ENCODE measurements at regions not wholly inside any gene's neighbourhood (a gene's known extent, or its start where the extent isn't known, plus 50 kb on each side); places are given as distances from the start of the nearest gene placed in this dataset.

GRCh38 chr1:198099755-198100154, 57.0 kb upstream of the NEK7 start:
- Mint-ChIP-seq H3K9me3 (no peaks in the 10 kb centered on the region), H3K4me3 (no peak overlapping the region), H3K36me3 (peaks cover 0 to 5% (median 0%) of the 10 kb centered on the region in 3 donors), H3K4me1 (peaks cover 28 to 49% of the 10 kb centered on the region in 2 donors), H3K27ac (no peak overlapping the region), H3K27me3 (ENCODE audit: low read depth in 3 of 3) (peaks cover 2 to 3% (median 3%) of the 10 kb centered on the region in 3 donors)
- no peak for DNase-seq

- DNase-seq, result peak; percentile 30 to 38 (median 31)
- Mint-ChIP-seq H3K27ac (peak overlapping the region; percentile 8 to 89 (median 58)), H3K4me3 (peak overlapping the region; percentile 59 to 73 (median 70)), H3K36me3 (peaks cover 0 to 5% (median 0%) of the 10 kb centered on the region in 3 donors), H3K27me3 (ENCODE audit: low read depth in 3 of 3) (peaks cover 2 to 3% (median 3%) of the 10 kb centered on the region in 3 donors), H3K9me3 (no peaks in the 10 kb centered on the region), H3K4me1 (peaks cover 28 to 49% of the 10 kb centered on the region in 2 donors)
These were observed 54.9 kb upstream of the NEK7 start for GRCh38 chr1:198101716-198102453.

- peaks cover 0 to 5% (median 0%) of the 10 kb centered on the region in 3 donors for H3K36me3 Mint-ChIP-seq
- peak; percentile 75 to 80 (median 79) for DNase-seq
- H3K4me3 Mint-ChIP-seq, result peak overlapping the region; percentile 59 to 73 (median 70)
- no peaks in the 10 kb centered on the region for H3K9me3 Mint-ChIP-seq
- peaks cover 28 to 49% of the 10 kb centered on the region in 2 donors for H3K4me1 Mint-ChIP-seq
- H3K27me3 Mint-ChIP-seq (ENCODE audit: low read depth in 3 of 3), result peaks cover 2 to 3% (median 2%) of the 10 kb centered on the region in 3 donors
- H3K27ac Mint-ChIP-seq, result peak overlapping the region in 5 of 6 donors; percentile 11 to 89 (median 63)
These were observed 54.4 kb upstream of the NEK7 start for GRCh38 chr1:198102454-198102827.

DNA sequence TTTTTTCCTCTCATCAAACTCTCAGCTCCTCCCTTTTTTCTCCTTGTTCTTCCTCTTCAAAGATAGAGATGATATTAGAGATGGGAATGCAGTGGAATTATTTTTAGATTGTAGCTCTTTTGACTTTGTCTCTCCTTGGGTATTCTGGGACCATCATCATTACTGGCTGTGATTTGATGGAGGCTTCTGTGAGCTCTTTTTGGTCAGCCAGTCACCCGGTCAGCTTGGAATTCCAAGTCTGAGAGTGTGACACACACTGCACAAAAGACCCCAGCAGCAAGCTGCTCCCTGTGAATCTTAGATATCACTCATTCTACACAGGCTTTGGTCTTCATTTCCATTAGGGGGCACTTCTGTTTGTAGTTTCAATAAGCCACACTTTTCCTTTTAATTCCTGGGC, 51.6 kb upstream of the NEK7 start:
- Mint-ChIP-seq H3K36me3 (no peaks in the 10 kb centered on the region), H3K27me3 (ENCODE audit: low read depth in 3 of 3) (peaks cover 0 to 3% (median 0%) of the 10 kb centered on the region in 3 donors), H3K4me3 (no peak overlapping the region), H3K4me1 (peaks cover 28 to 40% of the 10 kb centered on the region in 2 donors), H3K27ac (no peak overlapping the region), H3K9me3 (no peaks in the 10 kb centered on the region)
- no peak for DNase-seq

DNA sequence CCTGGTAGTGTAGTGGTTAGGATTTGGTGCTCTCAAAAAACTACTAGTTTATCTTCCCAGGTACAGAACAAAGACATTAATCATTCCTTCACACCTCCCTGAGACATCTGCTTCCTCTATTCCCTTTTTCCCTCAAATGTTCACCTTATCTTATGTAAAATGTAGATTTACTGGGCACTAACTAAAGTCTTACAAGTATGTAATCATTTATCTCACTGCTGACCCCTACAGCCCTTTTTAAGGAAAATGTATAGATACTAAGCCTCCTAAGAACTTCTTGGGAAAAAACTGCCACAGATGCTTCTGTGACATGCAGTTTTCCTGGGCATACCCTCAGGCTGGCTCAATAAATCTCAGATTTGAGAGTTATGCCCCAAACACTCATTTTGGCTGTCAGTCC, 50.8 kb upstream of the NEK7 start:
- Mint-ChIP-seq H3K4me1 (peaks cover 25 to 34% of the 10 kb centered on the region in 2 donors), H3K9me3 (no peaks in the 10 kb centered on the region), H3K36me3 (no peaks in the 10 kb centered on the region), H3K27me3 (ENCODE audit: low read depth in 3 of 3) (peaks cover 0 to 3% (median 0%) of the 10 kb centered on the region in 3 donors), H3K27ac (no peak overlapping the region), H3K4me3 (no peak overlapping the region)
- no peak for DNase-seq

Data from immature natural killer cell (primary cell).